ENCODE measurements at regions not wholly inside any gene's neighbourhood (a gene's known extent, or its start where the extent isn't known, plus 50 kb on each side); places are given as distances from the start of the nearest gene placed in this dataset.
A peak's percentile ranks its signal among the peaks of the same experiment; 100 is the strongest.
"Not testable (repeated sequence)": the region's sequence is repeated elsewhere in the genome, so short reads cannot be mapped to it uniquely, and the experiment has no call there.

- no peaks in the 10 kb centered on the region for H3K4me1 Mint-ChIP-seq (ENCODE audit: low read depth, unreplicated experiment)
- intact Hi-C loops (cut with micrococcal nuclease; ENCODE audit: unreplicated experiment) = no loop called here
- peaks cover 10% of the 10 kb centered on the region for H3K9me3 Mint-ChIP-seq (ENCODE audit: low read depth, unreplicated experiment)
- BruUV-seq (replicated peaks) = no TSS peak
- no peaks in the 10 kb centered on the region for H3K27me3 Mint-ChIP-seq (ENCODE audit: unreplicated experiment)
- no peaks in the 10 kb centered on the region for H3K36me3 Mint-ChIP-seq (ENCODE audit: insufficient read depth, unreplicated experiment)
- H3K27ac Mint-ChIP-seq (ENCODE audit: unreplicated experiment) = no peak overlapping the region
- H3K4me3 Mint-ChIP-seq (ENCODE audit: low read depth, unreplicated experiment) = no peak overlapping the region
- CTCF ChIA-PET = no interaction called here
- DNase-seq = no peak
- TF ChIP-seq CTCF (IDR thresholded peaks at IDR 0.05; ENCODE audit: unreplicated experiment) = no peak
Observed at GRCh38 chr5:117379521-117379920, 804.9 kb upstream of the SEMA6A start.

- no peaks in the 10 kb centered on the region for H3K27me3 Mint-ChIP-seq (ENCODE audit: unreplicated experiment)
- BruUV-seq (replicated peaks) = no TSS peak
- no peak for DNase-seq
- no peaks in the 10 kb centered on the region for H3K4me1 Mint-ChIP-seq (ENCODE audit: low read depth, unreplicated experiment)
- no peak overlapping the region for H3K4me3 Mint-ChIP-seq (ENCODE audit: low read depth, unreplicated experiment)
- H3K9me3 Mint-ChIP-seq (ENCODE audit: low read depth, unreplicated experiment) = peaks cover 6% of the 10 kb centered on the region
- intact Hi-C loops (cut with micrococcal nuclease; ENCODE audit: unreplicated experiment) = no loop called here
- H3K36me3 Mint-ChIP-seq (ENCODE audit: insufficient read depth, unreplicated experiment) = no peaks in the 10 kb centered on the region
- CTCF ChIA-PET = no interaction called here
- TF ChIP-seq CTCF (IDR thresholded peaks at IDR 0.05; ENCODE audit: unreplicated experiment) = no peak
- H3K27ac Mint-ChIP-seq (ENCODE audit: unreplicated experiment) = no peak overlapping the region
Observed at GRCh38 chr5:117376748-117377147, 802.1 kb upstream of the SEMA6A start.

- BruUV-seq (replicated peaks) = no TSS peak
- TF ChIP-seq CTCF (IDR thresholded peaks at IDR 0.05; ENCODE audit: unreplicated experiment) = no peak
- Mint-ChIP-seq H3K27me3 (ENCODE audit: unreplicated experiment) (no peaks in the 10 kb centered on the region), H3K4me1 (ENCODE audit: low read depth, unreplicated experiment) (no peaks in the 10 kb centered on the region), H3K9me3 (ENCODE audit: low read depth, unreplicated experiment) (peaks cover 8% of the 10 kb centered on the region), H3K4me3 (ENCODE audit: low read depth, unreplicated experiment) (no peak overlapping the region), H3K36me3 (ENCODE audit: insufficient read depth, unreplicated experiment) (no peaks in the 10 kb centered on the region), H3K27ac (ENCODE audit: unreplicated experiment) (no peak overlapping the region)
- DNase-seq = no peak
- CTCF ChIA-PET = no interaction called here
- intact Hi-C loops (cut with micrococcal nuclease; ENCODE audit: unreplicated experiment) = no loop called here
Observed at GRCh38 chr5:117359895-117360294, 785.3 kb upstream of the SEMA6A start.

- Mint-ChIP-seq H3K9me3 (ENCODE audit: low read depth, unreplicated experiment) (peaks cover 5% of the 10 kb centered on the region), H3K4me3 (ENCODE audit: low read depth, unreplicated experiment) (no peak overlapping the region), H3K36me3 (ENCODE audit: insufficient read depth, unreplicated experiment) (no peaks in the 10 kb centered on the region), H3K27ac (ENCODE audit: unreplicated experiment) (no peak overlapping the region), H3K4me1 (ENCODE audit: low read depth, unreplicated experiment) (no peaks in the 10 kb centered on the region), H3K27me3 (ENCODE audit: unreplicated experiment) (no peaks in the 10 kb centered on the region)
- CTCF ChIA-PET = no interaction called here
- BruUV-seq (replicated peaks) = no TSS peak
- no peak for DNase-seq
- intact Hi-C loops (cut with micrococcal nuclease; ENCODE audit: unreplicated experiment) = no loop called here
- no peak for TF ChIP-seq CTCF (IDR thresholded peaks at IDR 0.05; ENCODE audit: unreplicated experiment)
Observed at GRCh38 chr5:117357886-117358285, 783.3 kb upstream of the SEMA6A start.

GRCh38 chr5:117347280-117347679 lies 772.7 kb upstream of the SEMA6A start:
- Mint-ChIP-seq H3K4me1 (ENCODE audit: low read depth, unreplicated experiment) (peaks cover 8% of the 10 kb centered on the region), H3K27ac (ENCODE audit: unreplicated experiment) (no peak overlapping the region), H3K9me3 (ENCODE audit: low read depth, unreplicated experiment) (peaks cover 5% of the 10 kb centered on the region), H3K36me3 (ENCODE audit: insufficient read depth, unreplicated experiment) (no peaks in the 10 kb centered on the region), H3K27me3 (ENCODE audit: unreplicated experiment) (no peaks in the 10 kb centered on the region), H3K4me3 (ENCODE audit: low read depth, unreplicated experiment) (no peak overlapping the region)
- BruUV-seq (replicated peaks) = no TSS peak
- CTCF ChIA-PET = no interaction called here
- TF ChIP-seq CTCF (IDR thresholded peaks at IDR 0.05; ENCODE audit: unreplicated experiment) = no peak
- DNase-seq = no peak
- intact Hi-C loops (cut with micrococcal nuclease; ENCODE audit: unreplicated experiment) = no loop called here

- DNase-seq = peak; percentile 18
- H3K4me3 Mint-ChIP-seq (ENCODE audit: low read depth, unreplicated experiment) = peak overlapping the region; percentile 69
- intact Hi-C loops (cut with micrococcal nuclease; ENCODE audit: unreplicated experiment); BruUV-seq (replicated peaks); H3K27me3 Mint-ChIP-seq (ENCODE audit: unreplicated experiment); H3K4me1 Mint-ChIP-seq (ENCODE audit: low read depth, unreplicated experiment); H3K9me3 Mint-ChIP-seq (ENCODE audit: low read depth, unreplicated experiment); H3K36me3 Mint-ChIP-seq (ENCODE audit: insufficient read depth, unreplicated experiment); CTCF ChIA-PET: not testable (repeated sequence)
- H3K27ac Mint-ChIP-seq (ENCODE audit: unreplicated experiment) = peak overlapping the region; percentile 61
Observed at GRCh38 chr5:117343726-117344125, 769.1 kb upstream of the SEMA6A start.
